HEK293 (cell line): ENCODE measurements at regions not wholly inside any gene's neighbourhood (a gene's known extent, or its start where the extent isn't known, plus 50 kb on each side); places are given as distances from the start of the nearest gene placed in this dataset.

Experiments
- CTCF ChIP-seq: fragments of 450-650 bp; formaldehyde crosslinking; IDR thresholded peaks from 2 replicates; pipeline ENCODE4 v1.5.1; 2016; ENCODE audit warnings: missing biosample characterization, missing genetic modification characterization
- KLF1 ChIP-seq: fragments of 450-650 bp; formaldehyde crosslinking; IDR thresholded peaks from 2 replicates; pipeline ENCODE4 v1.5.1; 2016; ENCODE audit warnings: missing biosample characterization, missing genetic modification characterization
- YY1 ChIP-seq: fragments of 450-650 bp; formaldehyde crosslinking; IDR thresholded peaks from 2 replicates; pipeline ENCODE4 v1.5.1; 2018; ENCODE audit warnings: missing biosample characterization, missing genetic modification characterization
- ZFP37 ChIP-seq: fragments of 450-650 bp; formaldehyde crosslinking; IDR thresholded peaks from 2 replicates; pipeline ENCODE4 v1.5.1; 2016; ENCODE audit warnings: missing biosample characterization, missing genetic modification characterization
- ZNF510 ChIP-seq: fragments of 450-650 bp; formaldehyde crosslinking; IDR thresholded peaks from 2 replicates; pipeline ENCODE4 v1.5.1; 2018; ENCODE audit warnings: mild to moderate bottlenecking, missing genetic modification characterization, missing biosample characterization; ENCODE audit not compliant: insufficient replicate concordance
- ZNF530 ChIP-seq: fragments of 450-650 bp; formaldehyde crosslinking; IDR thresholded peaks from 2 replicates; pipeline ENCODE4 v1.5.1; 2016; ENCODE audit warnings: low read depth, missing biosample characterization, missing genetic modification characterization
- ZNF830 ChIP-seq: fragments of 450-650 bp; IDR thresholded peaks from 2 replicates; pipeline ENCODE4 v1.5.0; 2018; ENCODE audit warnings: missing biosample characterization, missing genetic modification characterization, low read depth, mild to moderate bottlenecking, moderate library complexity
- TF ChIP-seq, protein P1 (sequence below): fragments of 450-650 bp; IDR thresholded peaks from 2 replicates; pipeline ENCODE4 v1.5.1; 2018; ENCODE audit warnings: missing biosample characterization, missing genetic modification characterization

GRCh38 chr12:91920741-91921140 is 224.9 kb downstream of the BTG1 start:
- no peak for TF ChIP-seq ZNF830 (tag by site-specific recombination)
- TF ChIP-seq YY1 = no peak
- no peak for TF ChIP-seq CTCF (tag by site-specific recombination)
- TF ChIP-seq ZNF510 (tag by site-specific recombination) = no peak
- no peak for TF ChIP-seq ZNF530 (tag by site-specific recombination)
- TF ChIP-seq, protein P1, sequence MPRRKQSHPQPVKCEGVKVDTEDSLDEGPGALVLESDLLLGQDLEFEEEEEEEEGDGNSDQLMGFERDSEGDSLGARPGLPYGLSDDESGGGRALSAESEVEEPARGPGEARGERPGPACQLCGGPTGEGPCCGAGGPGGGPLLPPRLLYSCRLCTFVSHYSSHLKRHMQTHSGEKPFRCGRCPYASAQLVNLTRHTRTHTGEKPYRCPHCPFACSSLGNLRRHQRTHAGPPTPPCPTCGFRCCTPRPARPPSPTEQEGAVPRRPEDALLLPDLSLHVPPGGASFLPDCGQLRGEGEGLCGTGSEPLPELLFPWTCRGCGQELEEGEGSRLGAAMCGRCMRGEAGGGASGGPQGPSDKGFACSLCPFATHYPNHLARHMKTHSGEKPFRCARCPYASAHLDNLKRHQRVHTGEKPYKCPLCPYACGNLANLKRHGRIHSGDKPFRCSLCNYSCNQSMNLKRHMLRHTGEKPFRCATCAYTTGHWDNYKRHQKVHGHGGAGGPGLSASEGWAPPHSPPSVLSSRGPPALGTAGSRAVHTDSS (tag by site-specific recombination) = no peak
- TF ChIP-seq KLF1 (tag by site-specific recombination) = no peak
- no peak for TF ChIP-seq ZFP37 (tag by site-specific recombination)
